Activated CD4-positive, alpha-beta T cell treated with anti-CD3 and anti-CD28 coated beads, Interleukin-2, Interleukin-6, amounts not matched to agents 100 ng/mL and 50 ng/mL, durations not matched to agents 16 hours and 8 hours (primary cell): ENCODE measurements at regions not wholly inside any gene's neighbourhood (a gene's known extent, or its start where the extent isn't known, plus 50 kb on each side); places are given as distances from the start of the nearest gene placed in this dataset.
"Not testable (repeated sequence)": the region's sequence is repeated elsewhere in the genome, so short reads cannot be mapped to it uniquely, and the experiment has no call there.

Experiments used
- DNase-seq: peaks from one replicate; pipeline ENCODE4 v3.0.0-alpha.2; 2020

GRCh38 chr3:18725668-18726407 lies 300.7 kb upstream of the SATB1 start:
- peak; percentile 71 for DNase-seq

- no peak for DNase-seq
Measured at GRCh38 chr3:18724456-18724855, 299.3 kb upstream of the SATB1 start.

GRCh38 chr3:18723206-18723810 lies 298.2 kb upstream of the SATB1 start:
- no peak for DNase-seq

- no peak for DNase-seq
Measured at GRCh38 chr3:18720543-18720942, 295.4 kb upstream of the SATB1 start.

GRCh38 chr3:18717598-18717997 lies 292.5 kb upstream of the SATB1 start:
- DNase-seq = peak; percentile 66

- DNase-seq = no peak
Measured at GRCh38 chr3:18716821-18717220, 291.7 kb upstream of the SATB1 start.

- no peak for DNase-seq
Measured at GRCh38 chr3:18716101-18716500, 291.0 kb upstream of the SATB1 start.

GRCh38 chr3:18715208-18715607 lies 290.1 kb upstream of the SATB1 start:
- no peak for DNase-seq

GRCh38 chr3:18713577-18713951 lies 288.4 kb upstream of the SATB1 start:
- DNase-seq = no peak

GRCh38 chr3:18712713-18713576 lies 287.8 kb upstream of the SATB1 start:
- peak; percentile 90 for DNase-seq

GRCh38 chr3:18704326-18704725 lies 279.2 kb upstream of the SATB1 start:
- no peak for DNase-seq

GRCh38 chr3:18703798-18704197 lies 278.7 kb upstream of the SATB1 start:
- DNase-seq = no peak

- not testable (repeated sequence) for DNase-seq
Measured at GRCh38 chr3:18693588-18694329, 268.6 kb upstream of the SATB1 start.

GRCh38 chr3:18687286-18687685 lies 262.1 kb upstream of the SATB1 start:
- DNase-seq = no peak

- DNase-seq = no peak
Measured at GRCh38 chr3:18683900-18684299, 258.8 kb upstream of the SATB1 start.

- peak; percentile 45 for DNase-seq
Measured at GRCh38 chr3:18681818-18682345, 256.7 kb upstream of the SATB1 start.

GRCh38 chr3:18680758-18681157 lies 255.6 kb upstream of the SATB1 start:
- peak; percentile 43 for DNase-seq

GRCh38 chr3:18679238-18679637 lies 254.1 kb upstream of the SATB1 start:
- peak; percentile 89 for DNase-seq

- DNase-seq = peak; percentile 54
Measured at GRCh38 chr3:18675197-18675596, 250.1 kb upstream of the SATB1 start.

GRCh38 chr3:18672561-18672960 lies 247.4 kb upstream of the SATB1 start:
- DNase-seq = no peak

GRCh38 chr3:18670759-18671158 lies 245.6 kb upstream of the SATB1 start:
- peak; percentile 50 for DNase-seq

GRCh38 chr3:18669374-18669773 lies 244.2 kb upstream of the SATB1 start:
- peak; percentile 81 for DNase-seq

- DNase-seq = no peak
Measured at GRCh38 chr3:18667552-18667951, 242.4 kb upstream of the SATB1 start.
